Activated CD4-positive, CD25-positive, alpha-beta regulatory T cell treated with anti-CD3 and anti-CD28 coated beads, Interleukin-2, amount 50 U/mL, for 72 hours (primary cell): ENCODE measurements at regions not wholly inside any gene's neighbourhood (a gene's known extent, or its start where the extent isn't known, plus 50 kb on each side); places are given as distances from the start of the nearest gene placed in this dataset.
"Not testable (repeated sequence)": the region's sequence is repeated elsewhere in the genome, so short reads cannot be mapped to it uniquely, and the experiment has no call there.

ENCODE experiments used
- DNase-seq: peaks from one replicate; pipeline ENCODE4 v3.0.0; 2021

- no peak for DNase-seq
Measured at GRCh38 chr5:117763271-117763670, 1188.6 kb upstream of the SEMA6A start.

GRCh38 chr5:117761186-117761585, 1186.6 kb upstream of the SEMA6A start:
- DNase-seq, result no peak

DNA sequence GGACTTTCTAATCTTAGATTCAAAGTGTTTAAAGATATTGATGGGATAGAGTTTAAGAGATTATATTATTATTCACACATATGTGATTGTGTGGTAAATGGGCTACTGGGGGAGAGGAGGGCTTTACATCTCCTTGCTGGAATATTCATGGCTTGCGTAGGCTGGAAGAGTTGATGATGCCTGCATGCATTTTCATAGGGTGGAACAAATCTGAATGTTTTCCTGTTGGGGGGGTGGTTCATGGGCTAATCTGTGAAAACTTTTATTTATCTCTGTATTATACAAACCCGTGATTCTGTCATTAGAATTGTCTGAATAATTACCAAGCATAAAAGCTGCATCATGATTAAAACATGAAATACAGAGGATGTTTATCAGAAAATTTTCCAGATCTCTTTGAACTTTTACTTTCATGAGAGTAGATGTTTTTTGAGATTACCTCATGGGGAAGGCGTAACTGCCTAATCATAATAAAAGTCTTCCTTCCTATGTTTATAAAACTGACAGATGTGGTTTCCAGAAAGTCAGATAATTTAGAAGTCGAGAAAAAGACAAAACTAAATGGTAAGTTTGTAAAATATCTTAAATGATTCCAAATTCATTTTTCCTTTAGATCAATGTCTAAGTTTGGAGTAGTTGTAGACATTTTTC, 1185.4 kb upstream of the SEMA6A start:
- no peak for DNase-seq

- no peak for DNase-seq
Measured at GRCh38 chr5:117752403-117752802, 1177.8 kb upstream of the SEMA6A start.

- DNase-seq, result no peak
Measured at GRCh38 chr5:117748336-117748735, 1173.7 kb upstream of the SEMA6A start.

GRCh38 chr5:117743337-117743736, 1168.7 kb upstream of the SEMA6A start:
- DNase-seq, result no peak

DNA sequence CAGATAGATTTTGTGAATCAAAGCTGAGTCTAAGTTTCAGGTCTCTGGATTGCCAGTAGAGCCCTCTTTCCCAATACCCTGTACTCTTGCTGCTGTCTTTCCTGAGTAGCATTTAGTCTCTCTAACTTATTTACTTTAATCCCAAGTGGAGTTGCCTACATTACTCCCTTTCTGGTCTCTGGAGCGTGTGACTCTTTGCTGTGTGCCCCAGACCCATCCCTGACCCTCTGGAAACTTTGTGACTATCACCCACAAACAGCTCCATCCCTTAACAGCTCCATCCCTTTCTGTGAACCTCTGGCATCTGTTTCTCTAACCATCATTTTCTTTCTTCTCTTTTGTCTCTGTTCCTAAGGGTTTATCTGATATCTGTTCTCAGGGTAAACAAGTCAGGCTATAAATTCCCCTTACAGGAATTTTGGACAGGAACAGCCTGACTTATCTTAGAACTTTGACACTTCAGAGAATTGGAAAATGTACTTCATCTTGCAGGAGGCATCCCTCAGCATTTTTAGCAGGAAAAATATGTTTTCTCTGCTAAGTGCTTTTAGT, 1167.1 kb upstream of the SEMA6A start:
- DNase-seq, result no peak

GRCh38 chr5:117740268-117740667, 1165.6 kb upstream of the SEMA6A start:
- no peak for DNase-seq

GRCh38 chr5:117738571-117738970, 1163.9 kb upstream of the SEMA6A start:
- DNase-seq, result no peak

DNA sequence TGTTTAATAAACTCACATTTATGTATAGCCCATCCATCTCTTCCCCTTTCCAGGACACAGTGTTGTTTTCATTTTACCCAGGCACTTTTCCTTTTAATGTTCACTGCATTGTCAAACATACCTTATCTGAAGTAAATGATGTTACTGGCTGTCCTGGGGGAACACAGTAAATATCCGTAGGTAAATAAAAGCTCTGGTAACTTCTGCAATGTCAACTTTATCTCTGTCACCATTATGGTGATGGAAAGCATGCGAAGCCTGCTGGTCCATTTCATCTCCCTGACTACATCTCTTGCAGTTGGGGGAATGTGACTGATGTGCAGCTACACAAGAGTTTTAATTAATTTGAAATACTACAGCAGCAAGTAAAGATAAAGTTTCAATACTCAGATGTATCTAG, 1162.1 kb upstream of the SEMA6A start:
- no peak for DNase-seq

DNA sequence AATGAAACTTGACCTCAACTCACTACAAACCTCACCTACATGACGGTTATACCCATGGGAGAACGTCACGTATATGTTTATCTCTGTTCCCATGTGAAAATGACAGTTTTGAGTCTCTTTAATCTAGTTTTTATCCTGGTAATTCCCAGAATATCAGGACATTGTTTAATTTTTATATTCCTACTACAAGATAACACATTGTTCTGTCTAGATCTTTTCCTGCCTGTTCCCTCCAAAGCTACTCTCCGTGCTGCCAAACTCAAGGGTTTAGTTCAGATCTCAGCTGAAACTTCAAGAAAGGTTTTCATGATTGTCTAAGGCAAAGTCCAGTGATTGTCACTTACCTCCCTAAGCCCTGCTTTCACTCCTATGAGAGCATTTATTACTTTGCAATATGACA, 1159.4 kb upstream of the SEMA6A start:
- DNase-seq, result no peak

- no peak for DNase-seq
Measured at GRCh38 chr5:117733051-117733450, 1158.4 kb upstream of the SEMA6A start.

GRCh38 chr5:117732264-117732663, 1157.6 kb upstream of the SEMA6A start:
- no peak for DNase-seq

GRCh38 chr5:117731446-117731845, 1156.8 kb upstream of the SEMA6A start:
- no peak for DNase-seq

GRCh38 chr5:117720784-117721183, 1146.2 kb upstream of the SEMA6A start:
- DNase-seq, result not testable (repeated sequence)

DNA sequence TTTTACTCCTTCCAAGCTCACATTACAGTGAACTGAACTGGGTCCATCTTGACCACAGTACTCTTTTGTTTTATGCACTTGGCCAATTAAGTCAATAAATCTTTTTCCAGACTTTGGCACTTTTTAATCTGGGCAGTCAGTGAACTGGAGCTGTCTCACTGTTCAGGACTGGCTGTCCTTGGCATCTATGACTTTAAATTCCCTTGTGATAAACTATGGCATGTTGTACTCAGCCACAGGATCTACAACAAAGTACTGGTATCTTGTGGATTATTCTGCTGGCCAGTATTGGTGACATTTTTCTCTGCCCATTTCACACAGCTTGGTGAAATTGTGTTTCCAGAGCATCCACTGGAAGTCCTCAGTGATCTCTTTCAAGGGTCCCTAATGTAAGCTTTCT, 1144.8 kb upstream of the SEMA6A start:
- no peak for DNase-seq

DNA sequence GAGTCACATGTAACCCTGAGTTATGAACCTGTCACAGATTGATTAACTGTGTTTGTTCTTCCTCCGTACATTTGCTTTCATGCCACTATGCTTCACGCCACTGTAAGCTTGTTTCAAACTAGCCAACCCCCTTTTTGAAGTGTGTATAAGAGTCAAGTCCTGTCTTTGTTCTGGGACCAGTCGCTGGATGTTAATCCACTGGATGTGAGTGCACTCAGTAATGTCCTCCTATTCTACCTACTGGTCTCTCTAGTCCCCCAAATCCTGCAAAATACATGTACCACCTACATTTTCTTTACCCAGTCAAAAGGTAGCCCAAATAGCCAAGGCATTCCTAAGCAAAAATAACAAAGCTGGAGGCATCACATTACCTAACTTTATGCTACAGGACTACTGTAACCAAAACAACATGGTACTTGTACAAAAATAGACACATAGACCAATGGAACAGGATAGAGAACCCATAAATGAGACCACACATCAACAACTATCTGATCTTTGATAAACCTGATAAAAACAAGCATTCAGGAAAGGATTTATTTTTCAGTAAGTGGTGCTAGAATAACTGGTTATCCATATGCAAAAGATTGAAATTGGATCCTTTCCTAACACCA, 1139.1 kb upstream of the SEMA6A start:
- no peak for DNase-seq

- DNase-seq, result no peak
Measured at GRCh38 chr5:117701062-117701461, 1126.4 kb upstream of the SEMA6A start.

GRCh38 chr5:117692606-117693005, 1118.0 kb upstream of the SEMA6A start:
- DNase-seq, result no peak

GRCh38 chr5:117691081-117691870, 1116.7 kb upstream of the SEMA6A start:
- DNase-seq, result no peak

DNA sequence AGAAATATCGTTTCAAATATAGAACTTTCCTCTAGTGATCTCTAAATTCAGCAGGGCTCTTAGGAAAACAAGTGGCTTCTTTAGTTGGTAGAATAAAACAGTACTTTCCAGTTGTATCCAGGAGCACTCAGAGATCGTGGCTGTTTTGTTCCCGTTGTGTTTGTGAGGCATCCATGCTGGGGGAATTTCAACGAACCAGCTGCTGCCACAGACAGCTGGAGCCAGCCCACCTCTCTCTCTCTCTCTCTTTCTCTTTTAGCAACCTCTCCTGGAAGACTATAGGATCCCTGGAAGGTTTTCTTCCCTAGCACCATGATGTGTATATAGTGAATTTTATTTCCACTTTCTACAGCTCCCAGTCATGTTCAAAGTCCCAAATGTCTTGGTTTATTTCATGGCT, 1116.0 kb upstream of the SEMA6A start:
- no peak for DNase-seq

GRCh38 chr5:117686926-117687325, 1112.3 kb upstream of the SEMA6A start:
- no peak for DNase-seq

DNA sequence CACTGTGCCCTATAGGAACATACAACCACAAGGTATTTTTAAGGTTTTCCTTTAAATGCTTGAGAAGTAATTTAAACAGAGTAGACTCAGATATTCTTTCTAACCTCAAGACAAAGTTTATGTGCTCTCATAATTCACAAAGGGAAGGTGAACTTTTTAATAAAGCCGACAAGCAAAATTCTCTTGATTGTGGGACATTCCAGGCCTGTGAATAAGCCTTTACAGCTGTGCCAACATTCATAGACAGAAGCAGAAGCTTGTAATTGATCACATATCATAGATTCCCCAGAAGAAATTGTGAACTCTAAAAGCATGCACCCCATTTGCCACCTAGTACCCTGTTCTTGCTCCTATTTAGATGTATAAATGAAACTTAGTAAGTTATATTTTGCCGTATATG, 1107.8 kb upstream of the SEMA6A start:
- DNase-seq, result no peak
